Right lobe of liver (tissue), 6 donors: ENCODE measurements at regions not wholly inside any gene's neighbourhood (a gene's known extent, or its start where the extent isn't known, plus 50 kb on each side); places are given as distances from the start of the nearest gene placed in this dataset.

Experiments
- ATAC-seq, 4 donors: fragments of 200-7000 bp; cut with Tn5 transposase; one replicate each; pipeline ENCODE4 v1.9.1; 2020; ENCODE audit warnings: mild to moderate bottlenecking in 4 of 4, moderate library complexity in 4 of 4
- DNase-seq, 3 donors: peaks; one replicate each; pipeline ENCODE4 v3.0.0-alpha.2; 2020
- H3K27ac ChIP-seq, 3 donors: fragments of 200-600 bp; one replicate each; pipeline ENCODE4 v1.8.0; 2022
- H3K27me3 ChIP-seq, 2 donors: fragments of 200-600 bp; one replicate each; pipeline ENCODE4 v1.8.0; 2022
- H3K36me3 ChIP-seq, 4 donors: fragments of 200-600 bp; sonication (generic) in 1 of 4; one replicate each; pipeline versions ENCODE4 v1.5.1 to v1.8.0; 2017 to 2022; ENCODE audit warnings: control low read depth in 1 of 4
- H3K4me1 ChIP-seq, 4 donors: fragments of 200-600 bp; sonication (generic) in 1 of 4; one replicate each; pipeline versions ENCODE4 v1.5.1 to v1.8.0; 2017 to 2022; ENCODE audit warnings: control low read depth in 1 of 4
- H3K4me3 ChIP-seq, 3 donors: fragments of 200-600 bp; one replicate each; pipeline ENCODE4 v1.8.0; 2022
- H3K9me3 ChIP-seq, 4 donors: fragments of 200-600 bp; sonication (generic) in 1 of 4; one replicate each; pipeline versions ENCODE4 v1.5.1 to v1.8.0; 2017 to 2022; ENCODE audit warnings: control low read depth in 1 of 4
- POLR2A ChIP-seq: fragments of 450-650 bp; IDR thresholded peaks from one replicate; pipeline ENCODE4 v1.6.1; 2017; ENCODE audit warnings: antibody characterized with exemption, mild to moderate bottlenecking
- WGBS: methylation state at CpG from one replicate; pipeline ENCODE4 v1.1.6; 2018; ENCODE audit warnings: low coverage, low lambda C conversion rate; ENCODE audit not compliant: insufficient coverage; ENCODE audit errors: missing lambda C conversion rate; 5-methylcytosine and 5-hydroxymethylcytosine counted together
- intact Hi-C, 2 donors: fragments of 100-400 bp; cut with DNase I; formaldehyde crosslinking; loops; one replicate each; pipeline versions ENCODE4 v1.11.2 to v1.14.1; 2022
- TF ChIP-seq, protein P1 (sequence below), 4 donors: fragments of 200-600 bp in 3 of 4; fragments of 450-650 bp in 1 of 4; IDR thresholded peaks; one replicate each; pipeline versions ENCODE4 v1.5.1 to v1.8.0; 2016 to 2022; ENCODE audit warnings: antibody characterized with exemption in 4 of 4, mild to moderate bottlenecking in 2 of 4
- donor health status: DM: no; HTN: yes; CAD: no.
- donor health status: DM: no; HTN: no; CAD: no.
- donor health status: DM: no; HTN: no; CAD: no.
- donor health status: DM: no; HTN: yes; CAD: no.
- donor health status: DM: no; HTN: yes; CAD: no.

- Histone ChIP-seq H3K4me1 (no peaks in the 10 kb centered on the region), H3K36me3 (no peaks in the 10 kb centered on the region), H3K27me3 (no peaks in the 10 kb centered on the region), H3K4me3 (no peak overlapping the region), H3K9me3 (no peaks in the 10 kb centered on the region), H3K27ac (no peak overlapping the region)
- DNase-seq (no peak), ATAC-seq (no peak)
- whole genome bisulfite sequencing: 49% methylated on average over 2 of the region's 2 CpGs
- intact Hi-C loops: no loop called here
- TF ChIP-seq, protein P1, sequence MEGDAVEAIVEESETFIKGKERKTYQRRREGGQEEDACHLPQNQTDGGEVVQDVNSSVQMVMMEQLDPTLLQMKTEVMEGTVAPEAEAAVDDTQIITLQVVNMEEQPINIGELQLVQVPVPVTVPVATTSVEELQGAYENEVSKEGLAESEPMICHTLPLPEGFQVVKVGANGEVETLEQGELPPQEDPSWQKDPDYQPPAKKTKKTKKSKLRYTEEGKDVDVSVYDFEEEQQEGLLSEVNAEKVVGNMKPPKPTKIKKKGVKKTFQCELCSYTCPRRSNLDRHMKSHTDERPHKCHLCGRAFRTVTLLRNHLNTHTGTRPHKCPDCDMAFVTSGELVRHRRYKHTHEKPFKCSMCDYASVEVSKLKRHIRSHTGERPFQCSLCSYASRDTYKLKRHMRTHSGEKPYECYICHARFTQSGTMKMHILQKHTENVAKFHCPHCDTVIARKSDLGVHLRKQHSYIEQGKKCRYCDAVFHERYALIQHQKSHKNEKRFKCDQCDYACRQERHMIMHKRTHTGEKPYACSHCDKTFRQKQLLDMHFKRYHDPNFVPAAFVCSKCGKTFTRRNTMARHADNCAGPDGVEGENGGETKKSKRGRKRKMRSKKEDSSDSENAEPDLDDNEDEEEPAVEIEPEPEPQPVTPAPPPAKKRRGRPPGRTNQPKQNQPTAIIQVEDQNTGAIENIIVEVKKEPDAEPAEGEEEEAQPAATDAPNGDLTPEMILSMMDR (IDR thresholded peaks at IDR 0.05): no peak
- no peak for TF ChIP-seq POLR2A
Measured at GRCh38 chr5:74199005-74199404, 441.5 kb downstream of the ENC1 start.

DNA sequence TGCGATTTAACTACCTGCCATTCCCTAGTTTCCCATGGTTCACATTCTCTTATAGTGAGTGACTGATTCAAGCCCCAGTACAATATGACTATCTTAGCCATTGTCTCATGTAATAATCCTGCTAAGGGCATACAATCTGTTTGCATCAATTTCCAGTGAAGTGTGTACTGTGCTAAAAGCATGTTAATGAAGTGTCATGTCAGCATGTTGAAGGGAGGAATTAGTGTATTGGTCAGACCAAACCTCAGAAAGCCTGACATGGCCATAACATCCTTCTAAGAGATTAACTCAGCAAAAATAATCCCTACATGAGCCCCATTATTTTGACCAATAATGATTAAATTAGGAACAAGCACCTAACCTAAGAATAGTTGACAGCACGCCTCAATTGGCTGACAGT, 442.4 kb downstream of the ENC1 start:
- ATAC-seq: no peak
- Histone ChIP-seq H3K27me3 (no peaks in the 10 kb centered on the region), H3K36me3 (no peaks in the 10 kb centered on the region)

GRCh38 chr5:74196233-74196632, 444.3 kb downstream of the ENC1 start:
- intact Hi-C loops: no loop called here
- no peaks in the 10 kb centered on the region for H3K36me3 ChIP-seq
- no peak for ATAC-seq
- TF ChIP-seq, protein P1 (IDR thresholded peaks at IDR 0.05): no peak
- no peak for TF ChIP-seq POLR2A
- H3K4me1 ChIP-seq: no peaks in the 10 kb centered on the region
- no peaks in the 10 kb centered on the region for H3K9me3 ChIP-seq
- WGBS: 29% methylated on average over 1 of the region's 2 CpGs
- H3K27me3 ChIP-seq: no peaks in the 10 kb centered on the region
- no peak overlapping the region for H3K4me3 ChIP-seq
- DNase-seq: no peak
- H3K27ac ChIP-seq: no peak overlapping the region

More for the DNA sequence above, 442.4 kb downstream of the ENC1 start:
- H3K4me1 ChIP-seq: no peaks in the 10 kb centered on the region
- no peak overlapping the region for H3K4me3 ChIP-seq
- 80% methylated on average over 1 of the region's 2 CpGs for WGBS
- H3K27ac ChIP-seq: no peak overlapping the region
- no peaks in the 10 kb centered on the region for H3K9me3 ChIP-seq
- no peak for DNase-seq
- no peak for TF ChIP-seq POLR2A
- TF ChIP-seq, protein P1 (IDR thresholded peaks at IDR 0.05): no peak
- intact Hi-C loops: no loop called here

- TF ChIP-seq, protein P1 (IDR thresholded peaks at IDR 0.05): no peak
- TF ChIP-seq POLR2A: no peak
- Histone ChIP-seq H3K4me3 (no peak overlapping the region), H3K9me3 (no peaks in the 10 kb centered on the region), H3K36me3 (no peaks in the 10 kb centered on the region), H3K27ac (no peak overlapping the region), H3K4me1 (no peaks in the 10 kb centered on the region), H3K27me3 (no peaks in the 10 kb centered on the region)
- intact Hi-C loops: no loop called here
- ATAC-seq (no peak), DNase-seq (no peak)
- 86% methylated on average over 4 of the region's 4 CpGs for WGBS
Measured at GRCh38 chr5:74194196-74194595, 446.3 kb downstream of the ENC1 start.

GRCh38 chr5:74192606-74193299, 447.8 kb downstream of the ENC1 start:
- ATAC-seq (no peak), DNase-seq (no peak)
- intact Hi-C loops: no loop called here
- no peaks in the 10 kb centered on the region for H3K9me3 ChIP-seq
- H3K27ac ChIP-seq: no peak overlapping the region
- TF ChIP-seq POLR2A: no peak
- TF ChIP-seq, protein P1 (IDR thresholded peaks at IDR 0.05): no peak
- no peaks in the 10 kb centered on the region for H3K27me3 ChIP-seq
- 72% methylated on average over 8 of the region's 9 CpGs for WGBS
- no peaks in the 10 kb centered on the region for H3K4me1 ChIP-seq
- no peaks in the 10 kb centered on the region for H3K36me3 ChIP-seq
- no peak overlapping the region for H3K4me3 ChIP-seq
